ENCODE measurements at regions not wholly inside any gene's neighbourhood (a gene's known extent, or its start where the extent isn't known, plus 50 kb on each side); places are given as distances from the start of the nearest gene placed in this dataset.
"Not testable (repeated sequence)": the region's sequence is repeated elsewhere in the genome, so short reads cannot be mapped to it uniquely, and the experiment has no call there.

DNA sequence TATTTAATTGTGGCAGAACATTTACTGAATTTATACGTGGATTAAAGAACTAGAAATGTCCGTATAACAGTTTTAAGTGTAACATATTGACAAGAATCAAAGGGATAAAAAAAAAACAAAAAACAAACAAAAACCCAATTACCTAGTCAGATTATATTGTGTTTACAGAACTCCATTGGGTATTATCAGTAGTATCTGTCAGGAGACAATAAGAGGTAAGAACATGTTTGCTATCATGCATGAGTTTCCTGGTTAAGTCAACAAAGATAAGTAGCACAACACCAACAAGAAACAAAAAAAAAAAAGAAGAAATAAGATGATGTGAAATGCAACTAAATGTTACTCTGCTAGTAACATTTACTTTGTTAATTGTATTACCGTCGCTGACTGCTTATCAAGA is 570.6 kb downstream of the ZBBX start:
- DNase-seq: no peak

DNA sequence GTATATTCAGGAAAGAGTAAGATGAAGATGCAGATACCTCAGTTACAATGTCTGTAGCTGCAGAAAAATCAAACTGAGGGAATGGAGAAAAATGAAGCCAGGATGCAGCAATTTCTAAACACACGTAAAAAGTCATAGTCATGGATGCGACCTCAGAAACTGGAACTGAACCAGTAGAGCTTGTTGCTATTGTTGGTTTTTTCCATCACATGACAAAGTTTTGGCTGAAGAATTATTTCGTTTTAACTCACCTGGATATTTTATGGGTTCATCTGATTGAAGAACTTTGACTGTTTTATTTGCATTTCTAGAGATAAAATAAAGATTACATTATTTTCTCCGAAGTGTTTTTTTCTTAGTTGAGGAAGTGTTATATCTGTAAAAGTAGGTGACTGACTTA is 591.2 kb downstream of the ZBBX start:
- DNase-seq: no peak

DNA sequence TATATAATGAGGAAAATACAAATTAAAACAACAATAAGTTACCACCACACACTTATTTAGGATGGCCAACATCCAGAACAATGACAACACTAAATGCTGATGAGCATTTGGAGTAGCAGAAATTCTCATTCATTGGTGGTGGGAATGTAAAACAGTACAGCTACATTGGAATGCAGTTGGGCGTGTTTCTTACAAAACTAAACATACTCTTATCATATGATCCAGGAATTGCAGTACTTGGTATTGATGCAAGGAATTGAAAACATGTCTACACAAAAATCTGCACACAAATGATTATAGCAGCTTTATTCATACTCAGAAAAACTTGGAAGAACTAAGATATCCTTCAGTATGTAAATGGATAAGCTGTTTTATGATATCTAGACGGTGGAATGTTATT is 594.2 kb downstream of the ZBBX start:
- DNase-seq: no peak

DNA sequence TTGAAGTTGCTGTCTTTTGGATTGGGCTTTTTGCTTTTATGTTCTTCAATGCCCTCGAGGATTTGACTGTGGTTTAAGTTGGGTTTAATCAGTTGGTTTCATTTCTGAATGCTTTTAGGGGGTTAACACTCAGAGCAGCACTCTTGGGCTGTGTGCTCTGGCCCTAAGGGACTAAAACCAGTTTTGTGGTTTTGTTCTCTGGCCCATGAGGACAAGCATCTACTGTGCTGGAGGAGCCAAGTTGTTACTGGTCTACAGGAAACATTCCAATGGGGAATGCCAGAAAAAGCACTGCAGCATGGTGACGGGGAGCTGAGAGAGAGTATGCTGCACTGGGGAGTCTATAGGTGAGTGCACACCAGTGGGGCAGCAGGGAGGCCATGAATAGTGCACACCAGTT is 596.9 kb downstream of the ZBBX start:
- DNase-seq: no peak

DNA sequence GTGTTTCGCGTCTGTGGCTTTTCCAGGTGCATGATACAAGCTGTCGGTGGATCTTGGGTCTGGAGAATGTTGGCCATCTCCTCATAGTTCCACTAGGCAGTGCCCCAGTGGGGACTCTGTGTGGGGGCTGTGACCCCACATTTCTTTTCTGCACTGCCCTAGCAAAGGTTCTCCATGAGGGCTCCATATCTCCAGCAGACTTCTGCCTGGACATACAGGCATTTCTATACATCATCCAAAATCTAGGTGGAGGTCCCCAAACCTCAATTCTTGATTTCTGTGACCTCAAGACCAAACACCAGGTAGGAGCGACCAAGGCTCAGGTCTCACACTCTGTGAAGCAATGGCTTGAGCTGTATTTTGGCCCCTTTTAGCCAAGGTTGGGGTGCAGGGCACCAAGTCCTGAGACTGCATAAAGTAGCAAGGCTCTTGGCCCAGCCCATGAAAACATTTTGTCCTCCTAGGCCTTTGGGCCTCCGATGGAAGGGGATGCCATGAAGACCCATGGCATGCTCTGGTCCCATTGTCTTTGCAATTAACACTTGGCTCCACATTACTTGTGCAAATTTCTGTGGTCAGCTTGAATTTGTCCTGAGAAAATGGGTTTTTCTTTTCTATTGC is 615.3 kb downstream of the ZBBX start:
- DNase-seq: no peak

DNA sequence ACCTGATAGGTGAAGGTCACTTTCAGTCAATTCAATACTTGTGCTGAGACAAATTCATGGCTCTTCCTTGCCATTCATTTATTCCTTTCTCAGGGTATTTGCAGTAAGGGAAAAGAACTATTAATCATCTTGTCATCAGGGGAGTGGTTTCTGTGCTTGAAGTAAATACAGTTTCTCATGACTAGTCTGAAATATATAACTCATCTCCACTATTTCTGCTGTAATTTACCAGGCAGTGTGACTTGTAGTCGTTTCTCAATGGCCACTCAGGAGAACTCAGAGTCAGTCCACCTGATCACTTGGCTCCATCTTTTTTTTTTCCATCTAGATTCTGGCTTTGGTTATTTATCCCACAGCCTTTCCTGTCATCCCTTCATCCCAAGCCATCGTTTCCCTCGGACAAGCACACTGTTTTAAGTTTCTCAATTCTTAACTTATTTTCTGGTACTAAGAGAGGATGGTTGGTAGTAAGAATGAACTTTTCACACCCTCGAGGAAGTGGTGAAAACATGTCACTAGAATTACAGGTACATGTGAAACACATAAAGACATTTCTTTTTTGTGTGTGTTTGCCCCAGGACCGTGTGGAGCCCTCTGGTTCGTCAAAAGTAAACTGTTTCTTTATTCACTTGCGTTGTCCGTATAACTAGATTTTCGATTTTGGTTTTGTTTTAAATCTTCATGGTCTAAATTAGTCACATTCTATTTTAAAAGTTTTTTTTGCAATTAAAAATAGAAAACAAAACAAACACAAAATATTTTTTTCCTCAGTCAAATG is 620.2 kb downstream of the ZBBX start:
- no peak for DNase-seq

DNA sequence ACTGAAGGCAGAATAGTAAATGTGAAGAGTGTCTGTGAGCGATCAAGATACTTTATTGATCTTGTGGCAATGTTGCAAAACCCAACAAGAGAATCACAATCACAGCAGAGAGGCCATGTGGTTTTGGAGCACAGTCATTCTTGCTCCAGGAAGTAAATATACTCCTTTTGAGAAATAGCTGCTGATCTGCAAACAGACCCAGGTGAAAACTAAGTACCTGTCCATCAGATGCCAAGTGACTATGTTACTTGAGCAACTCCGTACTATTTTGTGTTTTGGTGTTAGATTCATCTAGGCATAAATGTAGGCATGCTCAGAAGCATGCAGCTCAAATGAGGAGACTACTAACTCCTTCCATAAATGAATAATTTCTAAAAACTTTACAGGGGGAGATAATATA is 627.9 kb downstream of the ZBBX start:
- no peak for DNase-seq

DNA sequence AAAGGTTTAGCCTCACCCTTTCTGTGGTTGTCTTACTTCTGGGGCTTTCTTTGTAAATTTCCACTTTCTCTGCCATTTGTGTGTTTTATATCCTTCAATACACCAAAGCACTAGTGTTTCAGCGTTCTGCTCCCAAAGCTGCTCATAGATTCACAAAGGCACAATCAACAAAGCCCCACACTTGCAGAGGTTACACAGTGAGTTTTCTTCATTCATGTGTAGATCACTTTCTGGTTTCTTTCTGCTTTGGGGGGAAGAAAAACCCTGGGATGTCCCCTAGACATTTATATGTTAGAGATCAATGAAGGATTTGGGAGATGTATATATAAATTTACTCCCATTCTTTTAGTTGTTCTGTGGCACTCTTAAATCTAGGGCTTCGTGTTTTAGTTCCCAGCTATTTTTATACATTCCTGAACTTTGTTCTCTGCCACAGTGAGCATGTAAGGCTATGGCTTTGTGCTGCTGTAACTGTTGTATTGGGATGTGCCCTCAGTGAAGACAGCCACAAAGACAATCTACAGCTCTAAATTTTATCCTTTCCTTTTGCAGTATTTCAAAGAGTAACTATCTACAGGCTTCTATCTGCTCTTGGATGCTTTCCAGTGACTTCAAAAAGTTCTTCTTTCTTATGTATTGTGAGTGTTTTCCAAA is 636.5 kb downstream of the ZBBX start:
- DNase-seq: no peak

DNA sequence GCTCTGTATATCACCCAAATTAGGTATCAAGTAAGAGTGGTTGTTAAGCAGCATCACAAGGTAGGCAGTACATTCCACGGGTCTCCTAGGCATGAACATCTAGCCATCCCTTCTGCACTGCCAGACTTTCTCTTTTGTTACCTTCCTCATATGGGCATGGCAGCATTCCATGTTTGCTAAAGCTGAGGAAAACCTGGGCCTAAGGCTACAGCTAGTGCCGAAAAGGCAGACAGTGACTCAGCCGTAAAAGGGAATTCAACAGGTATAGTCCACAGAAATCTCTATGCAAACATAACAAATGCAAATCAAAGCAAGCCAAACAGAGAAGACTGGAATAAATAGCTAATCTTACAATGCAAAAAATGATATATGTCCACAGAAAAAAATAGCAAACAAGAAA is 645.4 kb downstream of the ZBBX start:
- DNase-seq: no peak

DNA sequence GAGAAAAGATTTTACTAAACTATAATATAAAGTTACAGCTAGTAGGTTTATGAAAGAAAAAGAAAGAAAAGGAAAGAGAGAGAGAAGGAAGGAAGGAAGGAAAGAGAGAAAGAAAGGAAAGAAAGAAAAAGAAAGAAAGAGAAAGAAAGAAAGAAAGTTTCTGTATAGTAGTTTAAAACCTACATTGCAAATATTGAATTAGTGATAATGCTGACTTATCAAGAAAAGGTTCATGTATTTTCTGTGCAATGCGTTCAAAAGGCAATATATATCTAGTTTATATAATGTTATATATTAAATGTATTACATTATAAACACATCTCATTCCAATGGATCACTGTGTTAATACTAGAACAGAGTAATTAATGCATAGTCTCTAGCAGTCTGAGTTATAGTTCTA is 648.4 kb downstream of the ZBBX start:
- DNase-seq: no peak

DNA sequence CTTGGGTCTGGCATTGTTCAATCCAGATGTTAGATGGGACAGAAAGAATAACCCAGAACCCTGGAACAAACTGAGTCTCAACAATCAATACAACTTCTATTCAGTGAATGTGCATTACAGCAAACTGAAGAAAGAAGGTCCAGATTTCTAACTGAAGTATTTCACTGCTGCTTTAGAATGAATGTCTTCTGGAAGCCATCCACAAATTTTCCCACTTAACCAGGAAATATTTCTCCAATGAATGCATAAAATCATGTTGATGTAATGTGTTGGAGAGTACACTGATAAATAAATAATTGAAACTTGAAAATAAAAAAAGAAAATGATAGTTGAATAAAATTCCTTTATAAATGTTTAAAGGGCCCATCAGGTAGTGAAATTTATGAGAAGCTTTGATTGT is 658.6 kb downstream of the ZBBX start:
- no peak for DNase-seq

DNA sequence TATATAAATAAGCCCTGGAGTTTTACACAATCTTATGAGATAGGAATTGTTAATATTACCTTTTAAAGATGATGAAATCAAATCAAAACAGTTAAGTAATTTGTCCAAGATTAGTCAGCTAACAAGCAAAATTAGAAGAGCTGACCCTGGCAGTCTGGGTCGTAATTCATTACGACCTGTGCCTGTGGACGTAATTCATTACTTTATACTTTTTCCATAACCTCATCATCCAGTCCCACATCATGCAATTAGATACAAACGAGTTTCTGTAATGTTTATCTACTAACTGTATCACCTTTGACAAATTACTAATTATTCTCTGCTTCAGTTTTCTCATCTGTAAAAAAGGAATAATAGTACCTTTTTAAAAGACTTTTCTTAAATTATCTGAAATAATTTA is 665.9 kb downstream of the ZBBX start:
- no peak for DNase-seq

DNA sequence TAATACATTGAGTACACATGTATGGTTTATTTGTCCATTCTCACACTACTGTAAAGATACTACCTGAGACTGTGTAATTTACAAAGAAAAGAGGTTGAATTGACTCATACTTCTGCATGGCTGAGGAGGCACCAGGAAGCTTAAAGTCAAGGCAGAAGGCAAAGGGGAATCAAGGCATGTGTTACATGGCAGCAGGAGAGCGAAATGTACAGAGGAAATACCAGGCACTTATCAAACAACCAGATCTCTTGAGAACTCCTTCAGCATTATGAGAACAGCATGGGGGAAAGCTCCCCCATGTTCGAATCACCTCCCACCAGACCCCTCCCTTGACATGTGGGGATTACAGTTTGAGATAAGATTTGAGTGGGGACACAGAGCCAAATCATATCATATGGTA is 666.3 kb downstream of the ZBBX start:
- DNase-seq: no peak

DNA sequence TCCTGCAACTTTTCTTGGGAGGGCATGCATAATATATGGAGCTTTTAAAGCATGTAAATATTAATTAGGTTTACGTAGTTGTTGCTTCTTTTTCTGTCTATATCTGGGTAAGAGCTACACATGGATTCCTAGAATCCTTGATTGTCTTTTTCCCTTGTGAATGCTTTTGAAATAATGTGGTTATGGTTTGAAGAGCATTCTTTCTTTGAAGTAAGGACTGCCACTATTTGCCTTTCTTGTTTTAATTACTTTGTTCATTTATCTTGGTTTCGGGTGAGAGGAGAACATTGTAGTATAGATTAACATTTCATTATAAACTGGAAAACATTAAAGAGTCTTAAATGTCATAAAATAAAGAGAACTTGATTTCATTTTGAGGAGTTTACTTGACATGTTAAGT is 674.0 kb downstream of the ZBBX start:
- no peak for DNase-seq

DNA sequence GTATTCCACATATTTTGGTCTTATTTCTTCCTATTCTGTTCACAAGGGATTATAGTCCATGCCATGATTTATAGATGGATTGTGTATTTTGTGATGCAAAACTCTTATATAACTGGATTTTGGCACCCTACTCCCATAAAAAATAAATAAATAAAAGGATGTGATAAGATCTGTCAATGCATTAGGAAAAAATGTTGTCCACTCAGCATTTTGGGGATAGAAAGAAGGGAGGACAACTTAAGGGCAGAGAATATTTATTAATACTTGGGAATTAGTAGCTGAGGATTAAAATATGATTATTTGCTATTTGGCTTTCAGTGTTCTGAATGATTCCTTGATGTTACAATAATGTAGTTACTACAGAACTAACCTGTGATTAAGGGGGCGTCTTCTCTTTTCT is 682.6 kb downstream of the ZBBX start:
- DNase-seq: no peak

DNA sequence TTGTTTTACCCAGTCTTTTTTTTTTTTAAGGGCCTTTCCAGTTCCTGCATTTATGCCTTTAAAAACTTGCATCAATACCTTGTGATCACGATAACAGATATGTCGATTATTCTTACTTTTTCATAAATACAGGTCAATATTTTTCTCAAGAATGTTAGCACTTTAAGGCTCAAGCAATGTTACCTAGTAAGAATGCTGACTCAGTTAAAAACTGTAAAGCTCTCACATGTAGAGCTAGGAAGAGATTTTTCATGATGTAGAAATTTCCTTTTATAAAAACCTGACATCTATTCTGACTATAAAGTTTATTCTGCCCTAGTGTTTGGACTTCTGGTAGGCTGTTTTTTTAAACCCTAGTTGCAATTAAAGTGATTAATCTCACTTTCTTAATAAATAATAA is 684.0 kb downstream of the ZBBX start:
- DNase-seq: no peak

DNA sequence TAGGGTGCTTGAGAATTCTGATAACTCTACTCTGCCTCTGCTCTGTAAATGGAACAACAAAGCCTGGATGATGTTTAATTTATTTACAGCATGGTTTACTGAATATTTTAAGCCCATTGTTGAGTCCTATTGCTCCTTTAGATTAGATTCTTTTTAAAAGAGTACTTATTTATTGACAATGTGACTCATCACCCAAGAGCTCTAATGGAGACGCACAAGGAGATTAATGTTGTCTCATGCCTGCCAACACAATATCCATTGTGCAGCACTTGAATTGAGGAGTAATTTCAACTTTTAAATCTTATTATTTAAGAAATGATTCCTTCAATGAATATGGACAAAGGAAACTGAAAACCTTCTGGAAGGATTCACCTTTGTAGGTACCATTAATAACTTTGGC is 691.4 kb downstream of the ZBBX start:
- DNase-seq: no peak

DNA sequence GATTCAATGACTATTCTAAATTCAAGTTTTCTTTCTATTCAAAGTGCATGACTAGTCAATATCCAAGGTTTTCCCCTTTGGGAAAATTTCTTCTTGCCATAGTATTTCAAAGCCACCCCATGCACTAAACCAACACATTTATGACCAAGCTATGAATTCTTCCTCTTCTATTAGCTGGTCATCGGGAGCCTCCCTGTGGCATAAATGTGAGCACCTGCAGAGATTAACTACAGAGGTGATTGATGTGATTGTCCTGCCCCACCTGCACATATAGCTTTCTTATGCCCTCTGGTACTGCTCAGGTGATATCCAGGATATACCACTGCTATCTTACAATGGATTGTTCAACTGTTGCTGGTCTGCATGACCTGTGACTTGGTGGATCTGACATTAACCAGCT is 694.9 kb downstream of the ZBBX start:
- no peak for DNase-seq

DNA sequence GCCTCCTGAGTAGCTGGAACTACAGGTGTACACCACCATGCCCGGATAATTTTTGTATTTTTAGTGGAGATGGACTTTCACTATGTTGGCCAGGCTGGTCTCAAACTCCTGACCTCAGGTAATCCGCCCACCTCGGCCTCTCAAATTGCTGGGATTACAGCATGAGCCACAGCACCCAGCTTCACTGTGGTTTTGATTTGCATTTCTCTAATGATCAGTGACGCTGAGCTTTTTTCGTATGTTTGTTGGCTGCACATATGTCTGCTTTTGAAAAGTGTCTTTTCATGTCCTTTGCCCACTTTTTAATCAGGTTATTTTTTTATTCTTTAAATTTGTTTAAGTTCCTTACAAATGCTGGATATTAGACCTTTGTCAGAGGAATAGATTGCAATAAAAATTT is 696.0 kb downstream of the ZBBX start:
- DNase-seq: not testable (repeated sequence)

DNA sequence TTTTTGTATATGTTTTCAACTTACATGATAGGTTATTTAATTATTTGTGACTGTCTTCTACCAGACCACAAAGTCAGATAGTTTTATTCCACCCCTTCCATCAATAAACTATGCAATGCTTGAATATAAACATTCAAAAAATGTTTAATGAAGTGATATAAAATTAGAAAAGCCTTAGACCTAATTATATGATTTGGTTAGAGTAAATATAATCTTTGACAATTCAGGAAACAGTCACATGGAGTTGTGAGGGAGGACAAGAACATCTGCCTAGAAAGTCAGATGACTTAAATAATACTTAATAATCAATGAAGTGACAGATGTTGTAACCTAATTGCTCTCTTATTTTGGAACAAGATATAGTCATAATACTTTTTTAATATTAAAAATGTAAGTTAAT is 710.3 kb downstream of the ZBBX start:
- DNase-seq: no peak

DNA sequence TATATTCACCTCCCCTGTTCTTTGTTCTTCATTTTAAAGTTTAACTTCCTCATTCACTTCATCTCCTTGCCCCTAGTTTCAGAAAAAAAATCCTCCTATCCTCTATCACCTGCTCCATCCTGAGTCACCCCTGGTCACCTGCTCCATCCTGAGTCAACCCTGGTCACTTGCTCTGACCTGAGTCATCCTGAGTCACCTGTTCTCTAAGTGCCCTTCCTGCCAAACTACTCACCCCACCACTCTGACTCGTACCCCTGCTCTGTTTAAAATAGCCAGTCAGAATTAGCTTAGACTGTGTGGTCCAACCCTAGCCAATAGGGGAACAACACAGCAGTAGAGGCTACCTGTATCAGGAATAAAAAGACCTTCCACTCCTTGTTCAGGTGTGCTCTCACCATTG is 716.9 kb downstream of the ZBBX start:
- no peak for DNase-seq

DNA sequence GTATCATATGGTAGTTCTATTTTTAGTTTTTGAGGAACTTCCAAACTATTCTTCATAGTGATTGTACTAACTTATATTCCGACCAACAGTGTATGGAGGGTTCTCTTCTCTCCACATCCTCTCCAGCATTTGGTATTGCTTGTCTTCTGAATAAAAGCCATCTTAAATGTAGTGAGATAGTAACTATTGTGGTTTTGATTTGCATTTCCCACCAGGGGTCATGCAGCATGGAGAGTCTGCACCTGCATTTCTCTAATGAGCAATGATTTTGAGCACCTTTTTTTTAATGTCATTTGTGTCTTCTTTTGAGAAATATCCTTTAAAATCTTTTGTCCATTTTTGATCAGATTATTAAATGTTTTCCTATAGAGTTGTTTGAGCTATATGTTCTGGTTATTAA is 718.5 kb downstream of the ZBBX start:
- DNase-seq: no peak

DNA sequence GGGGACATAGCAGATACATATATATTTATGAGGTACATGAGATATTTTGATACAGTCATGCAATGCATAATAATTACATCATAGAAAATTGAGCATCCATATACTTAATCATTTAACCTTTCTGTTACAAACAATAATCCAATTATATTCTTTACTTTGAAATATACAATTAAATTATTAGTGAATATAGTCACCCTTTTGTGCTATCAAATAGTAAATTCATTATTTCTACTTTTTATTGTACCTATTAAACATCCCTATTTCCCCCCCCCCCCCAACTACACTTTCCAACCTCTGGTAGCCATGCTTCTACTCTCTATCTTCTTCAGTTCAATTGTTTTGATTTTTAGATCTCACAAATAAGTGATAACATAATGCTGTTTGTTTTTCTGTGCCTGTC is 719.1 kb downstream of the ZBBX start:
- DNase-seq: no peak

DNA sequence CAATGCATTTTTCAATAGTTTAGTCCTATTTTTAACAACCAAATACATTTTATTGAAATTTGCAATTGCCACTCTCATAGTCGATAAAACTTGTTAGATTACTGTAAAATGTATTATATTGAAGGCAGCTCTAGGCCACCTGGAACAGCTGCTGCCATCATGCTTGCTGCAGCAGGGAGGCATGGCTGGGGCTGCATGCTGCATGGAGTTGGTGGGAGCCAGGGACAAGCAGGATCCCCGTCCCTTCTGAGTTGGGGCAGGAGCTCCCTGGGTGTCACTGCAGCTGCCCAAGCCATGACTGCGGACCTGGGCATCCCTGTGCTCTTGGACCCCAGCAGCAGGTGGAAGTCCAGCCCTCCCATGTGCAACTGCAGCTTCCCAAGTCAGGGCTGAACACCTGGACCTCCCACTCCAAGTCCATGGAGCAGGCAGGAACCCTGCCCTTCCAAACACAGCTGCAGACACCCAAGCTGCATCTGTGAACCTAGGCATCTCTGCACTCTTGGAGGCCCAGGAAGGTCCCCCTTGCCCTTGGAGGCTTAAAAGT is 742.0 kb downstream of the ZBBX start:
- DNase-seq: no peak

All from NCI-H446 treated with DMSO at 0.1 percent for 48 hours (cell line).